HCT116 (cell line): ENCODE measurements at regions not wholly inside any gene's neighbourhood (a gene's known extent, or its start where the extent isn't known, plus 50 kb on each side); places are given as distances from the start of the nearest gene placed in this dataset.

ENCODE experiments used
- ATAC-seq: fragments of 200-7000 bp; cut with Tn5 transposase; 2 replicates; pipeline ENCODE4 v1.9.1; 2020; ENCODE audit warnings: mild to moderate bottlenecking, moderate library complexity
- BruUV-seq: library from RNA; stranded (reverse); fragments of 400-500 nt; replicated peaks from 2 replicates; lab custom pipeline; 2021; lab: Mats Ljungman, UMichigan
- CTCF ChIA-PET: fragments of 300-600 bp; sonication (Branson Sonifier 250); formaldehyde crosslinking; loops from one replicate; lab custom pipeline; 2021; ENCODE audit warnings: antibody characterized with exemption; lab: Charles Lee
- POLR2A ChIA-PET: fragments of 300-600, 350-600 bp; sonication (Branson Sonifier 250); formaldehyde crosslinking; loops from one replicate; lab custom pipeline; 2021; ENCODE audit warnings: antibody characterized with exemption; lab: Charles Lee
- RAD21 ChIA-PET, 2 experiments: fragments of 300-600 bp; sonication (Branson Sonifier 250); formaldehyde crosslinking; loops; one replicate each; lab custom pipeline; 2023; ENCODE audit warnings: low total read pairs in 2 of 2; ENCODE audit not compliant: uncharacterized antibody in 2 of 2, unreplicated experiment in 2 of 2, low non-redundant PET in 1 of 2; lab: Charles Lee
- DNase-seq: peaks from one replicate; pipeline ENCODE4 v3.0.0-alpha.2; 2010; ENCODE audit warnings: low read depth, low spot score
- H2AFZ ChIP-seq: fragments of 200-600 bp; shearing (Covaris generic), sonication (generic); 2 replicates; pipeline ENCODE4 v1.6.1; 2017; ENCODE audit warnings: low read depth, mixed run types, mixed read lengths, antibody characterized with exemption, low read length; ENCODE audit not compliant: poor library complexity, severe bottlenecking
- H3K27ac ChIP-seq: 2 replicates; pipeline ENCODE4 v1.5.1; 2012; ENCODE audit warnings: low read depth, low read length
- H3K27me3 ChIP-seq: fragments of 200-600 bp; sonication (generic); 2 replicates; pipeline ENCODE4 v1.6.1; 2016; ENCODE audit warnings: mixed run types, low read length, mixed read lengths; ENCODE audit not compliant: insufficient read depth
- H3K36me3 ChIP-seq, 2 experiments: fragments of 200-500 bp in 1 of 2; fragments of 200-600 bp in 1 of 2; sonication (Bioruptor generic) in 1 of 2; sonication (generic) in 1 of 2; 2 replicates each; pipeline versions ENCODE4 v1.5.1 to v1.6.1; 2014 to 2016; ENCODE audit warnings: low read length in 2 of 2, inconsistent platforms in 1 of 2, mixed read lengths in 1 of 2, mixed run types in 1 of 2; ENCODE audit not compliant: insufficient read depth in 2 of 2, control insufficient read depth in 1 of 2
- H3K4me1 ChIP-seq, 2 experiments: fragments of 200-600 bp in 1 of 2; sonication (generic) in 1 of 2; 2 replicates each; pipeline versions ENCODE4 v1.5.1 to v1.6.1; 2012 to 2017; ENCODE audit warnings: low read length in 2 of 2, inconsistent platforms in 1 of 2, mild to moderate bottlenecking in 1 of 2, mixed read lengths in 1 of 2, mixed run types in 1 of 2, moderate library complexity in 1 of 2; ENCODE audit not compliant: insufficient read depth in 2 of 2, control insufficient read depth in 1 of 2
- H3K4me2 ChIP-seq: fragments of 200-600 bp; sonication (generic); 2 replicates; pipeline ENCODE4 v1.6.1; 2017; ENCODE audit warnings: mixed run types, low read length, mixed read lengths
- H3K4me3 ChIP-seq, 2 experiments: fragments of 200-600 bp in 1 of 2; sonication (generic) in 1 of 2; replicated peaks in 1 of 2; 2 replicates each; pipeline ENCODE4 v1.5.1; 2011 to 2016; ENCODE audit warnings: low read length in 2 of 2, control low read depth in 1 of 2, low read depth in 1 of 2, mild to moderate bottlenecking in 1 of 2, mixed read lengths in 1 of 2, mixed run types in 1 of 2
- H3K79me2 ChIP-seq: fragments of 200-600 bp; sonication (generic); 2 replicates; pipeline ENCODE4 v1.6.1; 2017; ENCODE audit warnings: mild to moderate bottlenecking, mixed run types, low read length, moderate library complexity, mixed read lengths; ENCODE audit not compliant: insufficient read depth
- H3K9ac ChIP-seq: fragments of 200-600 bp; sonication (generic); 2 replicates; pipeline ENCODE4 v1.6.1; 2016; ENCODE audit warnings: low read length, mixed read lengths
- H3K9me2 ChIP-seq: fragments of 200-600 bp; sonication (generic), shearing (Covaris generic); 2 replicates; pipeline ENCODE4 v1.6.1; 2017; ENCODE audit warnings: mixed run types, mild to moderate bottlenecking, moderate library complexity; ENCODE audit not compliant: insufficient read depth
- H3K9me3 ChIP-seq, 2 experiments: fragments of 200-500 bp in 1 of 2; fragments of 200-600 bp in 1 of 2; sonication (Bioruptor generic) in 1 of 2; sonication (generic) in 1 of 2; 2 replicates each; pipeline ENCODE4 v1.6.1; 2014 to 2017; ENCODE audit warnings: low read length in 2 of 2, mixed read lengths in 2 of 2, inconsistent platforms in 1 of 2, low read depth in 1 of 2, mild to moderate bottlenecking in 1 of 2, mixed run types in 1 of 2, moderate library complexity in 1 of 2; ENCODE audit not compliant: control insufficient read depth in 1 of 2, insufficient read depth in 1 of 2
- H4K20me1 ChIP-seq: fragments of 200-600 bp; sonication (generic), shearing (Covaris generic); 2 replicates; pipeline ENCODE4 v1.6.1; 2017; ENCODE audit warnings: mixed run types, mild to moderate bottlenecking, moderate library complexity; ENCODE audit not compliant: insufficient read depth
- ATF3 ChIP-seq: IDR thresholded peaks from 2 replicates; pipeline ENCODE4 v1.6.1; 2012
- CBX3 ChIP-seq: IDR thresholded peaks from 2 replicates; pipeline ENCODE4 v1.6.1; 2012; ENCODE audit warnings: low read depth
- CEBPB ChIP-seq: IDR thresholded peaks from 2 replicates; pipeline ENCODE4 v1.6.1; 2012; ENCODE audit warnings: low read depth
- ELF1 ChIP-seq: IDR thresholded peaks from 2 replicates; pipeline ENCODE4 v1.6.1; 2012; ENCODE audit warnings: low read depth, borderline replicate concordance
- EZH2 ChIP-seq: fragments of 200-600 bp; sonication (generic); IDR thresholded peaks from 2 replicates; pipeline ENCODE4 v1.6.1; 2017; ENCODE audit warnings: antibody characterized with exemption, mixed run types
- JUND ChIP-seq: IDR thresholded peaks from 2 replicates; pipeline ENCODE4 v1.6.1; 2012
- REST ChIP-seq: IDR thresholded peaks from 2 replicates; pipeline ENCODE4 v1.6.1; 2012; ENCODE audit warnings: low read depth
- SIN3A ChIP-seq: IDR thresholded peaks from 2 replicates; pipeline ENCODE4 v1.6.1; 2012; ENCODE audit warnings: low read depth
- SP1 ChIP-seq: IDR thresholded peaks from 2 replicates; pipeline ENCODE4 v1.6.1; 2012; ENCODE audit warnings: low read depth
- YY1 ChIP-seq: IDR thresholded peaks from 2 replicates; pipeline ENCODE4 v1.6.1; 2011; ENCODE audit warnings: low read length, low read depth, moderate library complexity, mild to moderate bottlenecking; ENCODE audit not compliant: insufficient replicate concordance; ENCODE audit errors: extremely low read depth
- ZBTB33 ChIP-seq: IDR thresholded peaks from 2 replicates; pipeline ENCODE4 v1.6.1; 2011; ENCODE audit warnings: mild to moderate bottlenecking, low read length, moderate library complexity; ENCODE audit not compliant: insufficient replicate concordance; ENCODE audit errors: extremely low read depth
- ZFX ChIP-seq: fragments of 450-650 bp; IDR thresholded peaks from 2 replicates; pipeline ENCODE4 v1.6.1; 2017
- ZNF274 ChIP-seq: fragments of 200-500 bp; sonication (Bioruptor generic); IDR thresholded peaks from 2 replicates; pipeline ENCODE4 v1.6.1; 2014; ENCODE audit warnings: mild to moderate bottlenecking, low read depth, low read length, inconsistent platforms
- intact Hi-C: fragments of 100-400 bp; cut with micrococcal nuclease; formaldehyde crosslinking; loops from 2 replicates; pipeline ENCODE4 v1.10.0; 2022

- Histone ChIP-seq H3K27me3 (peaks cover 3% of the 10 kb centered on the region; the same call in 1 of the 2 replicates), H4K20me1 (no peaks in the 10 kb centered on the region), H3K36me3 (no peaks in the 10 kb centered on the region), H3K4me3 (no peak overlapping the region), H3K9ac (no peak overlapping the region), H3K4me2 (no peak overlapping the region), H3K4me1 (no peaks in the 10 kb centered on the region), H3K9me3 (no peaks in the 10 kb centered on the region), H3K79me2 (no peaks in the 10 kb centered on the region), H3K27ac (no peak overlapping the region), H3K9me2 (no peaks in the 10 kb centered on the region), H2AFZ (no peak overlapping the region)
- intact Hi-C loops = no loop called here
- TF ChIP-seq SIN3A = no peak
- no peak for TF ChIP-seq EZH2
- TF ChIP-seq CBX3 = no peak
- TF ChIP-seq ZNF274 = no peak
- TF ChIP-seq CEBPB = no peak
- TF ChIP-seq ZBTB33 = no peak
- TF ChIP-seq REST = no peak
- TF ChIP-seq JUND = no peak
- no peak for TF ChIP-seq SP1
- TF ChIP-seq ELF1 = no peak
- no peak for TF ChIP-seq YY1
- no peak for TF ChIP-seq ZFX
- no peak for TF ChIP-seq ATF3
- ChIA-PET POLR2A (no interaction called here), CTCF (no interaction called here), RAD21 (no interaction called here)
- BruUV-seq = no TSS peak
- DNase-seq = no peak
- no peak for ATAC-seq
Observed at GRCh38 chr3:34256021-34256420, 457.6 kb downstream of the PDCD6IP start.
